Stimulated activated naive CD4-positive, alpha-beta T cell (primary cell): ENCODE measurements at regions not wholly inside any gene's neighbourhood (a gene's known extent, or its start where the extent isn't known, plus 50 kb on each side); places are given as distances from the start of the nearest gene placed in this dataset.

Experiments used
- DNase-seq, 6 experiments: peaks; one replicate each; lab custom pipeline; 2025; lab: John Stamatoyannopoulos, UW

DNA sequence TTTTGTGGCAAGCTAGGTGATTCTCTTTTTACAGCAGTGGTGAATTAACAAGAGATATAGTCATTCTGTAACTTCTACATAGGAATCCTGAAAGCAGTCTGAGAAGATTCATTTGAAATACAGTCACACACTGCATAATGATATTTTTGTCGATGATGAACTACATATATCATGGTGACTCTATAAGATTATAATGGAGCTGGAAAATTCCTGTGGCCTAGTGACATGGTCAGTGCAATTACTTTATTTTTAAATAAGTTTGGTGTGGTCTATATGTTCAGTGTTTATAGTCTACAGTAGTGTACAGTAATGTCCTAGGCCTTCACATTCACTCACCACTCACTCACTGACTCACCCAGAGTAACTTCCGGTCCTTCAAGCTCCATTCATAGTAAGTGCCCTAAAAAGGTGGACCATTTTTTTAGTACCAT lies 511.4 kb upstream of the MCTP2 start:
- no peak for DNase-seq

DNA sequence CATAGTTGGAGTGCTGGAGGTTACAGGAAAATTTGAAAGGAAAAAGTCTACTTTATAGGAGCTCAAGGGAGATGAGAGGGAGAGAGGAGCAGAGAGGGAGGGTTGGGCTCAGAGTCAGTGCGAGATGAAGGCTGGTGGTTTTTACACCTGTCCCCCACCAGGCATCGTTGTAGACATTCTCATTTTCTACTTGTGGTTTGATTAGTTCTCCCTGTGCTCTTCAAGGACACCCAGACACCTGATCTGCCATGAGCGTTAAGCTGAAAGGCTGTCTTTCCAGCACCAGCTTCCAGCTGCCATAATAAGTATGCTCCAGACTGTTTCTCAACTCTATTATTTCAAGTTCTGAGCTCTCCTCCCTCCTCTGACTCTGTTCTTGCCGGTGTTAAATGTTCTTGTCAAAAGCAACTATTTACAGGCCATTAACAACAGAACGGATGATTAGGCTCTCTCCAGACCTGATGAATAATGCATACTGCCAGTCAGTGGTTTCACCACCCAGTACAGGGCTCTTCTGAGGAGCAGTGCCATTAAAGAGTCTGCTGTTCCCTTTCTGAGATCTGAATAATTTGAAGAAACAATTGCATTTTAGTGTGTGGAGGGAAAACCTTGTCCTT lies 514.6 kb upstream of the MCTP2 start:
- DNase-seq: no peak

DNA sequence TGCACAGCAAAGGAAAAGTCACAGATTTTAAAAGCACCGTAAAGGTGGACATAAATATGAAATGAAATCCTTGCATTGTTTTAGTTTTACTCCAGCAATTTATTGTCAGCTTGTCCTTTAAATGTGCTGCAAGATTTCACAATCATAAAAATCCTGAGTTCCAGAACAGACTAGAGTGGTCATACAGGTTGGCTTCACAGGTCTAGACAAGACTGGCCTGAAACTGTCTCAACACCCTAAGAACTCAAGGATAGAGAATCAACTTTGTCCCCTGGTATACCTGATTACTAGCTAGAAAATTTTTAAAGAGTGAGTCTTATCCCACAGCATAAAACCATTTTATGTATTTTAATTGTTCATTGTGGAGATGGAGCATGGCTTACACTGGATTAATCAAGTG lies 521.7 kb upstream of the MCTP2 start:
- DNase-seq: no peak

DNA sequence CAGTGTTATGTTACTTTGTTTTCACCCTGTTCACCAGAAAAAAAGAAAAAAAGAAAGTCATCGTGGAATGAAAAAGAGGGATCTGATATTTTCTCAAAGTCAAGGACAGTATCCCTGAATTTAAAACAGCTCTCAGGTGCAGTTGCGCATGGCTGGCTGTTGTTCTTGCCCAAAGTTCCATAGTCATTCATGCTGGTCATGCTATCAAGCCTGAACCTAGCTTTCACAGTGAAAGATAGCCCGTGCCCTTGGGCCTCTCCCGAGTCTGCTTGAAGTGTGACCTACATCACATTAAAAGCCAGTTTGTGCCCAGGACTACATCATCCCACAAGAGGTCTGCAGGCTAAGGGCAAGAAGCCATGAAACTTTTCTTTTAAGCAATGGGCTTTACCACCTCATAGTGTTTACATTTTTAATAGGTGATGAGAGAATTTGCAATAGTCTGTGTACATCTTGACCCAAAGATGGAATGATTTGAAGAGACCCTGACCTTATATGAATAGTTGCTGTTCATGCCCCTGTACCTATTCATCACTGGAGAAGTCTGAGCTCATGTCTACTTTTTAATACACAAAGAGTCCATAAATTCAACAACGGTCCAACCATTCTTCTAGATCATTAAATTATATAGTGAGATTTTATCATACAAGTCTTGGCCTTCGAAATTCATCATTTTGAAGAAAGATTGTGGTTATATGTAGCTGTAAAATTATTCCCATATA lies 522.5 kb upstream of the MCTP2 start:
- no peak for DNase-seq

DNA sequence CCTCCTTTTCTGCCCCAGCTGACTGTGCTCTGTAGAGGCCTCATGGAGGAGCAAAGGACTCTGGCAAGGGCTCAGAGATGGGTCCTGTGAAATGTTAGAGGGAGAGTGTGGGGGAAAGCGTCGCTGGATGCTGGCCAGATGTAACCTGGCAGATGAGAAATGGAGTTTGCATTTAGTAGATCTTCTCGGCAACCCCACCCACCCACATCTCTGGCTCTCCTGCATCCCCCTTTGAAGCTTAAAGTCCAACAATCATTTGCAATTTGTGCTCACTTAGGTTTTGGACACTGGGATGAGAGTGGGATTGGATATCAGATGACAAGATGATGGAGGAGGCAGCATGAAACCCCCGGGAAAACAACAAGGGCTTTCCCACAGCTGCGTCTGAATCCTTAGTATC lies 523.6 kb upstream of the MCTP2 start:
- DNase-seq: no peak

DNA sequence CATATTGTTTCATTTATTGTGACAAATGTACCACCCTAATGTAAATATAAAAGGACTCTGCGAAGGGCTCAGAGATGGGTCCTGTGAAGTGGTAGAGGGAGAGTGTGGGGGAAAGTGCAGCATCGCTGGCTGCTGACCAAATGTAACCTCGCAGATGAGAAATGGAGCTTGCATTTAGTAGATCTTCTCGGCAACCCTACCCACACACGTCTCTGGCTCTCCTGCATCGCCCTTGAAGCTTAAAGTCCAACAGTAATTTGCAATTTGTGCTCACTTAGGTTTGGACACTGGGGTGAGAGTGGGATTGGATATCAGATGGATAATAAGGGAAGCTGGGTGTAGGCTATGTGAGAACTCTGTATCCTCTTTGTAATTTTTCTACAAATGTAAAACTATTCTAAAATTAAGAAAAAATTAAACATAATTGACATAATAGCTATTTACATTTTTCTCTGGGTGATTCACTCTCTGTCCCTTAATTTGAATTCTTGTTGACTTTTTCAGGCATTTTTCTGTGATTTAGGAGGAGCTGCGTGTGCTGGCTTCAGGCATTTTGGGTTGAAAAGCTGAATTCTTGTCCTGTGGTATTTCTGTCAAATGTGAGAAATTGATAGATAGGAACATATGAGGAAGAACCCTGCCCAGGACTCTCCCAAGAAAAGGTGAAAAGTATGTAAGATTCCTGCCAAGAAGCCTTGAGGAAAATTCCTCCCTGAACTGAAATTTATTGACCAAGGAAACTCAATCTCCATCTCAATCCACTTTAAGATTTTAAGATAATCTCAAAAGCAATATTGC lies 524.7 kb upstream of the MCTP2 start:
- no peak for DNase-seq

DNA sequence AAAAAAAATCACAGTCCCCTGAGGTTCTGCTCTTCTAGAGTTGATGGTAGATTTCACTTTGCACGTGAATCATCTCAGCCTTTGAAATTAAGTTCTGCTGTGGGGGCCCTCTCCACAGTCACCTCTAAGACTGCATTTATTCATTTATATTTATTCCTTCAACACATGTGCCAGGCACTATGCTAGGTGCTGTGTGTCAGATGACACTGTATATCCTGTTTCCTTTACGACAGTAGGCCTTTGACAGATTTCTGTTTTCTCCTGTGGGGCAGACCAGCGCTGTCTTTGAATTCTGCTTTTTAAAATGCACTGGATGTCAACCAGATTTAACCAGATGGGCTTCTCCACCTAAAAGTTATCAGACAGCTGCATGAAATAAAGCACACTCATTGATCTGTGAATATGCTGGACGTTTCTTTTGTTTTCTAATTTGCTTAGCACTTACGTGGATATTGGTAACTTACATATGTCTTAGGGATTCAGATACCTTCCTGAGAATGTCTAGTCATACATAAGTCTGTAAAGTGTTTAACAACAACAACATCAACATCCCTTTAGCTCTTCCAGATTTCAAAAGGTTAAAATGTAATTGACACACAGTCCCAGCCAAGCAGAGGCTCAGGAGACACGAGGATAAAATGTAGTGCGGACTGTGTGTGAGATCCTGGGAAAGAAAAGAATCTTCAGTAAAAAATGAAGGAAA lies 525.5 kb upstream of the MCTP2 start:
- no peak for DNase-seq

DNA sequence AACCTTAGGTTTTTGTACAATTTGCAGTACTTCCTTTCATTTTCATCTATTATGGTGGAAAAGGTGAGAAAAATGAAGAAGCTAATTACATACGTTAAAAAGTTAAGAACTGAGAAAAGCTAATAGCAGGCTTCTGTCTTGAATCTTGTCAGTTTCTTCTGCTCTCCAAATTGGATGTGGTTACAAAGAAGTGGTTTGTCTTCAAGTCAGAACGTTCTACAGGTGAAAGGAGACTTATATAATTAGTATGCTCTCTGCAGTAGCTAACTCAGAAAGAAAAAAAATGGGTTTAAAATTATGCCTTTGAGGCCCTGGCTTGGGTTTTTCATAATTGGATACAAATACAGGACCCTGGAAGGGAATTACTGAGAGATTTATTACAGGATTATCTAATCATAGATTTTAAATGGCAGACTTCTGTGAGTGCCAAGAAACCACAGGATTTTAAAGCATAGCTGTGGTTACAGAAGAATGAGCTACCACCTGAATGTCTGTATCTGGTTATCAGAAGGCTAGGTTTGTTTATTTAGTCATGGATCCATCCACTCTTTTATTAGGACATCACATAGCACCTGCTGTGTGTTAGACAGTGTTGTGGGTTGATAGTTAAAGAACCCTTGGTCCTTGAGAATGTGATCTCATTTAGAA lies 528.1 kb upstream of the MCTP2 start:
- DNase-seq: no peak

DNA sequence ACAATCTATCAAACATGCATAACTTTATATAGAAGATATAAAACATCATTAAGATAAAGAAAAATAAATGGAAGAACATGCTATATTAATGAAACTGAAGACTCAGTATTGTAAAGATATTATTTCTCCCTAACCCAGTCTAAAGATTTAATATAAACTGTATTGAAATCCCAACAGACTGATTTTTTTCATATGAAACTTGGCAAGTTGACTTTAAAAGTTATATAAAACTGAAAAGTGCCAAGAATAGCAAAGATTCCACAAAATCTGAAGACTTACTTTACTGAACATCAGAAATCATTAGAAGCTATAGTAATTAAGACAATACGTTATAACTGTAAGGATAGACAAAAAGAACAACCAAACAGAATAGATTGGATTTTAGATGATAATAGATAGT lies 531.3 kb upstream of the MCTP2 start:
- DNase-seq: no peak

DNA sequence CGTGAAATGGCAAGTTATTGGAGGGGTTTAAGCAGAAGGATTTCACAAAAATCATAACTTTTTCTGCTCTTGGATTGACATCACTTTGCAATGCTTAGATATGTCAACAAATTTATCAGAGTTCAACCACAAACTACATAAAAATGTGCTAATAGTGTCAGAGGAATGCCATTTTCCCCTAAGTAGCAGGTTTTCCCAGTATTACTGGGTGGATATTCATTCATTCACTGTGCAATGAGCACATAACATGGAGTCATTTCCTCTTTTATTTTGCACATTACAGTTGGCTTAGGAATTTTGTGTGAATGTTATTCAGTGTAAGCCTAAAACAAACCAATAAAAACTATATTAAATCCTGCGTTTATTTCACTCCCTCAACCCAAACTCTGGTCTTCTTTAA lies 537.3 kb upstream of the MCTP2 start:
- DNase-seq: no peak

DNA sequence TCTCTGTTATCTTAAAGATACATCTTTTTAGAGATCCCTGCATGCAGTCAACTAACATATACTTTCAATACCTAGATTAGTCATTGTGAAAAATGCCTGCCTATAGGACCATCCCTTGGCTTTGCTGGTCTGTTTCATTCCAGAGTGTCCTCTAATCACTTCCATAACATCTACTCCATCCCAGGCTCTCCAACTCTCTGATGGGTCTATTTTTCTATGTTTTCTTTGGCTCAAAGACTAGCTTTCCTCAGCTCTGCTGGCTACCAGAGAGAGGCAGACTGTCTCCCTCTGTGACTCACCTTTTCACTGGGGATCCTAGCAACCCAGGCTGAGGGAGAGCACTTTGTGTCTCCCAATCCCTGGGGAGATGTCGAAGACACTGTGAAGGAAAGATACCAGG lies 547.7 kb upstream of the MCTP2 start:
- no peak for DNase-seq

DNA sequence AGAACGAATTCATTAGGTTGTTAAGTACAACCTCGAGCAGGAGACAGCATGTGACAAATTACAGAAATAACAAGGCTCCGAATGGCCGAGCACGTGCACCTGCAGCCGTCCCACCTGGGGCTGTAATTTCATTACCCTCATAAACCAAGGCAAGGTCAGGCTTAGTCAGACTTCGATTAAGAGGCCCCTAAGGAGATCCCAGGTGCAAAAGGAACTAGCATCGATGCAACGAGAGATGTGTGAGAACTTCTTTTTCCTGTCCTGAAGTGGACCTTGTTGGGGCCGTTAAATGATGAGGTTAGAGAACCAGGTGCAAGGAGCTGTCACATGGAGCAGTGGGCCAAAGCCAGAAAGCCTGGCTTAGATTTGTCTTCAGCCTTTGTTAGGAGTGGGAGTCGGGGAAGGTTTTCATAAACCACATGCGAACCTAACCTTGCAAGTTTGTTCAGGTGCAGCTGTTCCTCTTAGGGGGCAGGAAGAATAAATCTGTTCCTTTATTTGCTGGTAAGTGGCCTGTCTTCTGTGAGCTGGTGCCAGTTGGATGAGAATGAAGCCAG lies 559.9 kb upstream of the MCTP2 start:
- DNase-seq: no peak

DNA sequence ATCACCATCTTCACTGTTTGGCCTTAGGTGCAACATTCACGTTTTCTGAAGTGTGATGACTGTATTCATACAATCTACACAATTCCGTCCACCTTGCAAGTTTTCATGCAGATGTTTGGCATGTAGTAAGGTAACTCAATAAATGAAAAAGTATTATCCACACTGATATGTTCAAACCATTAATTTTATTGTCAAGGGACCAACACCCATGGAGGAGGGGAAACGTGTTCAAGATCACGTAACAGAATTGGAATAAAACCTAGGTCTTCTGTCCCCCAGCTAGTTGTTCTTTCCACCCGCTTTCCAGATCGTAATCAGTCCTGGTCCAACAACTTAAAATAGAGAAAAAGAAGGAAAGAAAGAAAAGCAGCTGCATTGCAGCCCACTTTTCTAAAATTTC lies 560.4 kb upstream of the MCTP2 start:
- DNase-seq: no peak

DNA sequence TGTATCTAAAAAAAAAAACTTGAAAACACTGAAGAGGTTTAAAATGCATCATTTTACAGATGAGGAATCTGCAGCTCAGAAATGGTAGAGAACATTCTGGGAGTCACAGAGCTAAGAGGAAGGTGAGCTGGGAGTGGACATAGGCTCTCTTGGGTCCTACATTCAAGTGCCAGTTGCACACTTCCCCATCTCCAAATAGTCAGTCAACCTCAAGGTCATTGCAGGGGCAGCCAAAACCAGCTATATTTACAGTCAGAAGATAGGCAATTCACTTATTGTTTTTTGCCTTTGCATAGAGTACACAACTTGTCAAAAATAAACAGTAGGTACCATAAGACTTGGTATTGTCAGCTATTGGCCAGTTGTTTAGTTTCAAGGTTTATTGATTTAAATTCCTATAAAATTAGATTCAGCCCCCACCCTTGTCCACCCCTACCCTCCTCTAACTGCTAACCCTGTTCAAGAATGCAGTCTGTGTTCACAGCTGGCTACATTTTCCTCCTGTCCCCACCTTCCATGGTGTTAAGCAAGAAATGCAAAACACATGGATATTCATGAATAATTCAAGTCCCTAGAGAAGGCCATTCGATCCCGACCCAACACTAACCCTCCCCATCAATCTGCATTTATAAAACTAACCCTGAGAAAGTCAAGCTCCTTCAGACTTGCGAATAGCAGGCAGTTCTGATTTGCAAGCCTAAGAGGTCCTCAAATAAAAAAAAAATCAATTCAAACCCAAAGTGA lies 567.0 kb upstream of the MCTP2 start:
- DNase-seq: no peak

DNA sequence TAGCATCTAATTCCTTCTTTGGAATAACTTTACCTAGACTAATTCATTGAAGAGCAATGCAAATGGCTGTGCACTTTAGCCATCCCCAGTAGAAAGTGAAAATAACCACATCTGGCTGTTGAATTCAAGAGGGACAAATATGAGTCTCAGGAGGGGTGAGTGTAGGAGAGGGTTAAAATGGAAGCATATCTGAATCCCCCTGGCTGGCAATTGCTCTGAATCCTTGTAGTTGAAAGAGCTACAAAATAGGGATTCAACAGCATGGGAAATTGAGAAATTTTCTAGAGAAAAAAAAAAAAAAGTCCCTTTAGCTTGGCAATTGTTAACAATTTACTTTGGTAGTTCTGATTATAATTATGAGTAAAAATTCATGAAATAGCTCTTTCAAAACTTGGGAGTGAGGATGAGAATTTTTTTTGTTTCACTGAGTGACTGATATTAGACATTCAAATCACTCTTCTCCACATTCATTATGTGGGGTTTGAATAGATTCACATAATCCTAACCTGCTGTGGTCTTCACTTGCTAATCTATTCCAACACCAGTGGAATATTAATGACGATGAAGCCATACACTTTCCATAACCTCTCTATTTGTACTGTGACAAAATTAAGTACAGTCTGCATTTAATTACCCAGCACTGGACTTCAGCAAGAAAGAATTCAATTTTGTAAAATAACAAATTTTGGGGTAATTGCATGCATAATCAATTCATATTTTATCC lies 569.0 kb upstream of the MCTP2 start:
- DNase-seq: no peak

DNA sequence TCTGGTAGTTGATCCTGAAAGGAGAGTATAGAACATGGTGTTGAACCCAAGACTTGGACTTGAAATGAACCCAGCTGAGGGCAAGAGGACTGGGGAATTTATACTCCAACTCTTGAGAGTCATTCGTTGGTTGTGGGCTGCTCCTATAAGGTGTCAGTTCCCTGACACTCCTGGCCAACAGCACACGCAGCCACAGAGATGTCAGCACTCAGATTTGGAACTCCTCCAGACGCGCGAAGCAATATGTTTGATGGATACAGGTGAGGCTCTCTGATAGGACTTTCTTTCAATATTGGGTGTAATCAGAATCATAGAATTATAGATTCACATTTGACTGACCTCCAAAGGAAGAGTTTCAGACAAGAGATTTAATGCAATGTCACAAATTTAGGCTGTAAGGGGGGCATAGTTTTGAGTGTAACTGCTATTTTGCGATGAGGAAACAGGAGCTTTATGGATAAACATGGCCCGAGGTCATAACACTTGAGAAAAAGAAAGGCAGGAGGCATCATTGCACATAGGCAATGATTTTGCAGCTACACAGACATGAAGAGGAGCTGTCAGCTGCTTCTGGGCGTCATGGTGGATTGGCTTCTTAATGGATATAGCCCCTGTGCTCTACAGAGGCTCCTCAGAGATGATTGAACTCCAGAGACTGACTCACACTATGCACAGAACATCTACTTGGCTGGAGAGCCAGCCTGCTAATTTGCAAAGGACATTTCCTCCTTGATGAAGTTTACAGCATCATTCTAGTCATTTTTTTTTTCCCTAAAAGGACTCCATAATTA lies 569.2 kb upstream of the RGMA start:
- no peak for DNase-seq

DNA sequence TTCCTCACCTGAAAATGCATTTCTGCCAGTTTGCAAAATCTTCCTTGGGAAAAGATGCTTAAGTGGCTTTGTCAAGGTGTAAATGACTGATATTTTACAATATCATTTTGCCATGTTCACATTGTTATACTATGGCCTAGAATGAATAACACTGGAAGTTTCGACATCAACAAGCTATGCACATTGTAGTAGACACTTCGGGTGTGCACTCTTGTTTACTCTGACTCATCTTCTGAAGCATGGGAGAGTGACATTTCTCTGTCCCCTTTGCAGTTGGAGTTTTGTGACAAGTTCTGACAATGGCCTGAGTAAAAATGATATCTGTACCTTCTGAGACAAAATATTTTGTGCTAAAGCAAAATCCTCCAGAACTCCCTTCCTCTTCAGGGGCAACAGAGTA lies 567.0 kb upstream of the RGMA start:
- DNase-seq: no peak

DNA sequence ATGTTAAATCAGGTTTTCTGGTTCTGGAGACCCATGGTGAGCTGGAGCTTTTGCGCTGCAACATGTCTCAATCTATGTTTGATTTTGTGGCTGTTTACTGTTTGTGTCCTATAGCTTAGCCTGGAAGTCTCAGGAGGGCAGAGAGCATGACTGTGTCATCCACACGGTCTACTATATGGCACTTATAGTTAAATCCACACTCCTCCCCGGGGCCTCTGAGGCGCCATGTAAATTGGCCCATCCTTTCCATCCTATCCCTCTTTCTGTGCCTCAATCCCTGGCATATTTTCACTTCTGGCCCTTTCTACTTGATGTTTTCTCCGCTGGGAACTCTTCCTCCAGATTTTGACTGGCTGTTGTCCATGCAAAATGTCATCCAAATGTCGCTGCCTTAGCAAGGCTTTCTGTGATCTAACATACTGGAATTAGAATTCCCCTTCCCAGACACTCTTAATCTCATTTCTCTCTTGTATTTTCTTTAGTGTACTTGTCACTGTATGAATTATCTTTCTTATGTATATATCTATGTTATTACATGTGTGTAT lies 560.8 kb upstream of the RGMA start:
- DNase-seq: no peak

DNA sequence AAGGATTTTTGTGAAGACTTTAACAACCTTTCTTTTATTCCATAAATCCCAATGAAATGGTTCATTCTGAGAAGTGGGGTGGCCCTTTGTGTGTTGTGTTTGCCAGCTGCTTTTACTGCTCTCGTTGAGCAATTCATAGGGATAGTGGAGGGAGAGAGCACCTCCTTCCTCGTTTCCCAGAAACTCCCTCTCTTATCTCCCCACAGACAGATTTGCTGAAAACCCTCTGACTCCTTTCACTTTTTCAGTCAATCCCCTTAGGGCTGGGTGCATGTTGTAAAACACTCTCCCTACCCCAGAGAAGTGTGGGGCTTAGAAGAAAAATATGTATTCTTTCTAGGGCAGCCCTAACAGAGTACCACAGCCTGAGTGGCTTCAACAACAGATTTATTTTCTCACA lies 557.2 kb upstream of the RGMA start:
- DNase-seq: no peak
